Right atrium auricular region (tissue), 2 donors: ENCODE measurements at regions not wholly inside any gene's neighbourhood (a gene's known extent, or its start where the extent isn't known, plus 50 kb on each side); places are given as distances from the start of the nearest gene placed in this dataset.

Experiments used
- DNase-seq: peaks from one replicate; pipeline ENCODE4 v3.0.0-alpha.2; 2019; ENCODE audit warnings: low spot score
- H3K27ac ChIP-seq, 2 donors: fragments of 200-600 bp; sonication (generic); 1 replicate in 1 of 2; 2 replicates in 1 of 2; pipeline ENCODE4 v1.5.1; 2016 to 2019
- H3K27me3 ChIP-seq, 2 donors: fragments of 200-600 bp; sonication (generic); one replicate each; pipeline versions ENCODE4 v1.5.1 to v1.6.0; 2017 to 2019
- H3K36me3 ChIP-seq: fragments of 200-600 bp; sonication (generic); one replicate; pipeline ENCODE4 v1.5.1; 2016
- H3K4me1 ChIP-seq, 2 donors: fragments of 200-600 bp; sonication (generic); one replicate each; pipeline versions ENCODE4 v1.5.1 to v1.6.0; 2017 to 2019
- H3K4me3 ChIP-seq, 2 donors: fragments of 200-600 bp; sonication (generic); 1 replicate in 1 of 2; 2 replicates in 1 of 2; pipeline ENCODE4 v1.5.1; 2017 to 2019; ENCODE audit warnings: mild to moderate bottlenecking in 1 of 2, moderate library complexity in 1 of 2
- H3K9me3 ChIP-seq, 2 donors: fragments of 200-600 bp; sonication (generic); one replicate each; pipeline ENCODE4 v1.5.1; 2019
- TF ChIP-seq, protein P1 (sequence below), 2 donors: fragments of 200-600 bp; sonication (generic); IDR thresholded peaks; one replicate each; pipeline ENCODE4 v1.5.1; 2019; ENCODE audit warnings: antibody characterized with exemption in 2 of 2

DNA sequence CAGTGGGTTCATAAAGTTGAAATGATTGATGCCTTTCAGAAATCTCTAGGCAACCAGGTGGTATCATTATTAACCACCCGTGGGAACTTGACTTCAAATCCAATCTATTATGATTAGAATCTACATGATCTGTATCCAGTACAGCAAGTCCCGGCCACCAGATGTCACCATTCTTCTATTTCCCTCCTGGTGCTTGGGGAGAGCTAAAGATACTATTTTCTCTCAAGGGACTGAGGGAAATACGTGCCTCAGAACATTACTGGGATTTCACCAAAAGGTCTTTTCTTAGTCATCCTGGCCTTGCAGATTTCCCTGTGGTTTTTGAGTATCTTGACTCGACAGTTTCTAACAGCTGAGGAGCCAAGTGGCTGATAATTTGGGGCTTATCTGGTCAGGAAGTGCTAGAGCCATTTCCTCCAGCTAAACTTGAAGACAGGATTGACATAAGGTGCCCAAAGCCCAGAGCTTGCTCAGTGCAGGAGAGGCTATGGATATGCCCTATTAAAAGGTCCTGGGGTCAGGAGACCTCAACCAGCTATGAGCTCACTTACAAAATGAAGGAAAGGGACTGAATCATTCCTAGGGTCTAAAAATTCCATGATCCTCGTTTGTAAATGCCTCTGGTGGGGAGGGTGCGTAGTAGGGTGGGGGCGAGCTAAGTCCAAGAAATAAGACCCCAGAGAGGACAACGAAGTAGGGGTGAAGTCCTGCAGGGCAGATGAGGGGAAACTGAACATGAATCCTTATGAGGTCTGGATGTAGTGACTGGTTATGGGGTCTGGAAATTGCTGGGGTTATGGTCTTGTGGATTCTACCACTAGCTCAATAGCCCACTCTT lies 135.4 kb upstream of the MGAT5 start:
- TF ChIP-seq, protein P1, sequence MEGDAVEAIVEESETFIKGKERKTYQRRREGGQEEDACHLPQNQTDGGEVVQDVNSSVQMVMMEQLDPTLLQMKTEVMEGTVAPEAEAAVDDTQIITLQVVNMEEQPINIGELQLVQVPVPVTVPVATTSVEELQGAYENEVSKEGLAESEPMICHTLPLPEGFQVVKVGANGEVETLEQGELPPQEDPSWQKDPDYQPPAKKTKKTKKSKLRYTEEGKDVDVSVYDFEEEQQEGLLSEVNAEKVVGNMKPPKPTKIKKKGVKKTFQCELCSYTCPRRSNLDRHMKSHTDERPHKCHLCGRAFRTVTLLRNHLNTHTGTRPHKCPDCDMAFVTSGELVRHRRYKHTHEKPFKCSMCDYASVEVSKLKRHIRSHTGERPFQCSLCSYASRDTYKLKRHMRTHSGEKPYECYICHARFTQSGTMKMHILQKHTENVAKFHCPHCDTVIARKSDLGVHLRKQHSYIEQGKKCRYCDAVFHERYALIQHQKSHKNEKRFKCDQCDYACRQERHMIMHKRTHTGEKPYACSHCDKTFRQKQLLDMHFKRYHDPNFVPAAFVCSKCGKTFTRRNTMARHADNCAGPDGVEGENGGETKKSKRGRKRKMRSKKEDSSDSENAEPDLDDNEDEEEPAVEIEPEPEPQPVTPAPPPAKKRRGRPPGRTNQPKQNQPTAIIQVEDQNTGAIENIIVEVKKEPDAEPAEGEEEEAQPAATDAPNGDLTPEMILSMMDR (IDR thresholded peaks at IDR 0.05): peak; percentile 63 to 86
- peak overlapping the region; percentile 89 to 94 for H3K27ac ChIP-seq
- no peak overlapping the region for H3K4me3 ChIP-seq
- no peaks in the 10 kb centered on the region for H3K36me3 ChIP-seq
- no peaks in the 10 kb centered on the region for H3K27me3 ChIP-seq
- no peaks in the 10 kb centered on the region for H3K9me3 ChIP-seq
- peaks cover 0 to 38% of the 10 kb centered on the region in 2 donors for H3K4me1 ChIP-seq
- DNase-seq: peak; percentile 91

DNA sequence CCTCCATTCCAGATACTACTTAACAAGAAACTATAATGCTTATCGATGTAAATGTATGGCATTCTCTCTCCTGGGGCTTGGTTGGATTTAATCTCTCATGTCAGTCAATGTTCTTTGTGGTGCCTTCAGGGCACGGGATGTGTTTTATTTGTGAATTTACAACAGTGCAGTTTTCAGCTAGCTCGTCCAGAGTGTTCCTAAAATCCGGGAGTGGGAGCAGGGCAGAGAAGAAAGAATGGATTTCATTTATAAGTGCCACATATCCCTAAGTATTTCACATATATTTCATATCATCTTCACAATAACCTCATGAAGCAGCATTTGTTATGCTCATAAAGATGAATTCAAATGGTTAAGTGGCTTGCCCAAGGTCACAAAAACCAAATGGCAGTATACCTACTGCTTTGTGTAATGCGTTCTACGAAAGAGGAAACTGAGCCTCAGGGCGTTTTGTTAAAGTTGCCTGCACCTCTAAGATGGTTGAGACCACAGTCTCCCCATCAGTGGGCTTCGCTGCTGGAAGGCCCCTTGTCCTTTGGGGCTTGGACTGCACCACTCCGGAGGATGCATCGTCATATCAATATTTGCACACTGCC lies 134.7 kb upstream of the MGAT5 start:
- no peaks in the 10 kb centered on the region for H3K9me3 ChIP-seq
- H3K4me1 ChIP-seq: peaks cover 0 to 46% of the 10 kb centered on the region in 2 donors
- TF ChIP-seq, protein P1 (IDR thresholded peaks at IDR 0.05): no peak

DNA sequence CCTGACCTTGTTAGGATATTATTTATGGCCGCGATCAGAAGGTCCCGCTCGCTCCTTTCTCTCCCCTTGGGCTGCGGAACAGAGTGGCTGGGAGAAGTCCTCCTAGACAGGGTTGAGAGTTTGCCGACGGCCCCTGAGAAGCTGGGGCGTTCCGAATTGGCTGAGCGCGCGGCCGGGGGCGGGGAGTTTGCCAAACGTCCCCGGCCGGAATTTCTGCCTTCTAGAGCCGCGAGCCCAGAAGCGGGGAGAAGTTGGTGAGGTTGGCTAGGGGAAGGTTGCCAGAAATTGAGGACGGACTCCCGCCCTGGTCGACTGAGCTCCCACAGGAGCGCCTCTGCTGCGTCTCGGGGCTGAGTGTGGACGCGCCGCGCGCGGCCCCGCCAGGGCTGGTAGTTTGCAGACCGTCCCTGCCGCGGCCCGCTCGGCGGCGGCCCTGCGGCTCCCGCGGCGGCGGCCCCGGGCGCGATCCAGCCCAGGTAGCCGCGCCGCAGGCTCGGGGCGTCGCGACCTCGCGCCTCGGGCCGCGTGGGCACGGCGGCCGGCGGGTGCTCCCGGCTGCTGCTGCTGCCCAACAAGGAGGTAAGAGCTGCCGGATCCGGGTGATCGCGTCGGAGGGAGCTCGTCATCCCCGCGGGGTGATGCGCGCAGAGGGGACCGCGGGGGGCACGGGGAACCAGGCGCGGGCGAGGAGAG lies 134.0 kb upstream of the MGAT5 start:
- TF ChIP-seq, protein P1 (IDR thresholded peaks at IDR 0.05): no peak
- no peaks in the 10 kb centered on the region for H3K27me3 ChIP-seq
- H3K9me3 ChIP-seq: no peaks in the 10 kb centered on the region
- H3K4me1 ChIP-seq: peaks cover 0 to 52% of the 10 kb centered on the region in 2 donors
- DNase-seq: peak; percentile 90
- peak overlapping the region; percentile 77 to 83 for H3K4me3 ChIP-seq
- peak overlapping the region; percentile 89 to 94 for H3K27ac ChIP-seq
- no peaks in the 10 kb centered on the region for H3K36me3 ChIP-seq

More for the DNA sequence above, 134.7 kb upstream of the MGAT5 start:
- Histone ChIP-seq H3K4me3 (peak overlapping the region; percentile 77 to 83), H3K36me3 (no peaks in the 10 kb centered on the region), H3K27ac (peak overlapping the region; percentile 89 to 94), H3K27me3 (no peaks in the 10 kb centered on the region)
- DNase-seq: no peak

DNA sequence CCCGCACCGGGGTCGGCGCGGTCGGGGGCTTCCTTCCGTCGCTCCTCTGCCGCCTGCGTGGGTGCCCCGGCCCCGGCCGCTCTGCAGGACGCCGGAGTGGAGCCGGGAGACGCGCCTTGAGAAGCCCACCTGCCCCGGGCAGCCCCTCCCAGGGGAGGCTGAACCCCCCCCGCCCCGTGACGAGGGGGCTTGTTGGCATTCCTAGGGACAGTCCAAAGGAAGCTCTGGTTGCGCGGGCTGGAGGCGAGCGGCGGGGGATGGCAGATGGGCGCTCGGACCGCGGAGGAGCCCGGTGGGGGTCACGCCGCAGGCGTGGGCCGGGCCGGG lies 133.5 kb upstream of the MGAT5 start:
- H3K27me3 ChIP-seq: no peaks in the 10 kb centered on the region
- H3K27ac ChIP-seq: peak overlapping the region; percentile 89 to 94
- H3K36me3 ChIP-seq: no peaks in the 10 kb centered on the region
- H3K9me3 ChIP-seq: no peaks in the 10 kb centered on the region
- peak overlapping the region; percentile 77 to 83 for H3K4me3 ChIP-seq
- no peak for DNase-seq
- TF ChIP-seq, protein P1 (IDR thresholded peaks at IDR 0.05): no peak
- peaks cover 0 to 57% of the 10 kb centered on the region in 2 donors for H3K4me1 ChIP-seq

DNA sequence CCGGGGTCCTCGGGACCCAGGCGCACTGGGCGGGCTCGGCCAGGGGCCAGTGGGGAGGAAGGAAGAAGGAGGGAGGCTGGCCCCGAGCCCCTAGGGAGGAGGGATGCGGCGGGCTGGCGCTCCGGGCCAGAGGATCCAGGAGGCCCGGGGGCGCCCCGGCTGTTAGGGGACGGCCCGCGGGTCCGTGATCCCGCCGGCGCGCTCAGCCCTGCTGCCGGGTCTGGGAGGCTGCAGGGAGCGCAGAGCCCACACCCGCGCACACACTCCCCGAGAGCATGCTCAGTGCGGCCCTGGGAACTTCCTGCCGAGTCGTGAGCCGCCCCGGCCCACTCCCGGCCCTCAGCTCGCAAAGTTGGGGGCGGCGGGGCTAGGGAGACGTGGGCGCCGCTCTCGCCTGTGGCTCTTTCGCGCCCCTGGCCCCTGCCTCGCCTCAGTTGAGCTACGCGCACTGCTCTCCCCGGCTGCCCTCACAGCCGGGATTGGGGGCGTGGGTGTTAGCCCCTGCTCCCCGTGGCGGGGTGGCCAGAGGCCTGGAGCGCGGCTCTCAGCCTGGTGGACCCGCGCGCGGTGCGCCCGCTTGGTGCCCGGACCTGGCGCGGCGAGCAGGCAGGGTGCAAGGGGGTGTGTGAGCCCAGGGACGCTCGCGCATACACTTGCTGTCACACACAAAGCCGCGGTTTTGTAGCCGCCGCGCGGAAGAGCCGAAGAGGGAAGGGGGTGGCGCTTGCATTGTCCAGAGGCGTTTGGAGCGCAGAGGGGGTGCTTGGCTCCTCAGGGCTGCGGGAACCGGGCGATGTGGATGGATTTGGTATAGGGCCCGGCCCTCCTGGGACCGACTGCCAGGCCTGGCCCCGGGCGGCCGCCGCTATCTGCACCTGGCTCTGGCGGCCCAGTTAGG lies 132.9 kb upstream of the MGAT5 start:
- DNase-seq: no peak
- peak overlapping the region; percentile 89 to 94 for H3K27ac ChIP-seq
- H3K4me3 ChIP-seq: peak overlapping the region; percentile 77 to 83
- H3K27me3 ChIP-seq: no peaks in the 10 kb centered on the region
- H3K36me3 ChIP-seq: no peaks in the 10 kb centered on the region
- TF ChIP-seq, protein P1 (IDR thresholded peaks at IDR 0.05): no peak
- H3K4me1 ChIP-seq: peaks cover 0 to 63% of the 10 kb centered on the region in 2 donors
- no peaks in the 10 kb centered on the region for H3K9me3 ChIP-seq
